Muscle layer of duodenum (tissue), 2 donors: ENCODE measurements at regions not wholly inside any gene's neighbourhood (a gene's known extent, or its start where the extent isn't known, plus 50 kb on each side); places are given as distances from the start of the nearest gene placed in this dataset.
"Not testable (repeated sequence)": the region's sequence is repeated elsewhere in the genome, so short reads cannot be mapped to it uniquely, and the experiment has no call there.

Experiments used
- H3K27ac ChIP-seq: one replicate; pipeline ENCODE4 v1.7.0; 2013; ENCODE audit warnings: mild to moderate bottlenecking, low read length
- H3K27me3 ChIP-seq: one replicate; pipeline ENCODE4 v1.7.0; 2013; ENCODE audit warnings: low read depth, mild to moderate bottlenecking, control low read depth, low read length
- H3K36me3 ChIP-seq, 2 donors: one replicate each; pipeline ENCODE4 v1.7.0; 2013; ENCODE audit warnings: low read length in 2 of 2, control low read depth in 1 of 2, mild to moderate bottlenecking in 1 of 2; ENCODE audit not compliant: insufficient read depth in 2 of 2, control insufficient read depth in 1 of 2
- H3K4me1 ChIP-seq, 2 donors: one replicate each; pipeline ENCODE4 v1.7.0; 2013; ENCODE audit warnings: low read length in 2 of 2, mild to moderate bottlenecking in 2 of 2, control low read depth in 1 of 2, moderate library complexity in 1 of 2; ENCODE audit not compliant: insufficient read depth in 2 of 2, control insufficient read depth in 1 of 2
- H3K4me3 ChIP-seq, 2 donors: one replicate each; pipeline ENCODE4 v1.7.0; 2013; ENCODE audit warnings: low read length in 2 of 2, low read depth in 1 of 2, mild to moderate bottlenecking in 1 of 2
- H3K9me3 ChIP-seq, 2 donors: one replicate each; pipeline ENCODE4 v1.7.0; 2013; ENCODE audit warnings: low read length in 2 of 2, control low read depth in 1 of 2, mild to moderate bottlenecking in 1 of 2; ENCODE audit not compliant: control insufficient read depth in 1 of 2
- donor health status: healthy.

GRCh38 chr5:20784755-20785154 lies 796.8 kb upstream of the CDH18 start:
- not testable (repeated sequence) for H3K4me1 ChIP-seq, H3K4me3 ChIP-seq, H3K36me3 ChIP-seq, H3K27ac ChIP-seq, H3K9me3 ChIP-seq, H3K27me3 ChIP-seq

GRCh38 chr5:20783484-20783883 lies 795.5 kb upstream of the CDH18 start:
- H3K27ac ChIP-seq, H3K4me3 ChIP-seq, H3K27me3 ChIP-seq: not testable (repeated sequence)

GRCh38 chr5:20771338-20771737 lies 783.3 kb upstream of the CDH18 start:
- H3K27me3 ChIP-seq, H3K4me1 ChIP-seq, H3K9me3 ChIP-seq, H3K36me3 ChIP-seq, H3K27ac ChIP-seq, H3K4me3 ChIP-seq: not testable (repeated sequence)

More at GRCh38 chr5:20783484-20783883, 795.5 kb upstream of the CDH18 start:
- not testable (repeated sequence) for H3K36me3 ChIP-seq, H3K9me3 ChIP-seq, H3K4me1 ChIP-seq

GRCh38 chr5:20765074-20765473 lies 777.1 kb upstream of the CDH18 start:
- not testable (repeated sequence) for H3K36me3 ChIP-seq, H3K27ac ChIP-seq, H3K27me3 ChIP-seq

GRCh38 chr5:20759459-20759858 lies 771.5 kb upstream of the CDH18 start:
- H3K9me3 ChIP-seq, H3K27me3 ChIP-seq, H3K27ac ChIP-seq, H3K36me3 ChIP-seq, H3K4me3 ChIP-seq, H3K4me1 ChIP-seq: not testable (repeated sequence)

More at GRCh38 chr5:20765074-20765473, 777.1 kb upstream of the CDH18 start:
- H3K9me3 ChIP-seq, H3K4me1 ChIP-seq, H3K4me3 ChIP-seq: not testable (repeated sequence)

GRCh38 chr5:20752179-20752578 lies 764.2 kb upstream of the CDH18 start:
- not testable (repeated sequence) for H3K27me3 ChIP-seq, H3K4me1 ChIP-seq

GRCh38 chr5:20735715-20736114 lies 747.7 kb upstream of the CDH18 start:
- H3K27ac ChIP-seq, H3K36me3 ChIP-seq, H3K4me1 ChIP-seq, H3K27me3 ChIP-seq, H3K9me3 ChIP-seq, H3K4me3 ChIP-seq: not testable (repeated sequence)

More at GRCh38 chr5:20752179-20752578, 764.2 kb upstream of the CDH18 start:
- H3K4me3 ChIP-seq, H3K9me3 ChIP-seq, H3K36me3 ChIP-seq, H3K27ac ChIP-seq: not testable (repeated sequence)

- not testable (repeated sequence) for H3K4me1 ChIP-seq, H3K4me3 ChIP-seq, H3K27me3 ChIP-seq
These were observed 744.2 kb upstream of the CDH18 start for GRCh38 chr5:20732223-20732622.

GRCh38 chr5:20721286-20721685 lies 733.3 kb upstream of the CDH18 start:
- H3K27me3 ChIP-seq, H3K36me3 ChIP-seq, H3K9me3 ChIP-seq, H3K4me1 ChIP-seq, H3K27ac ChIP-seq, H3K4me3 ChIP-seq: not testable (repeated sequence)

More at GRCh38 chr5:20732223-20732622, 744.2 kb upstream of the CDH18 start:
- not testable (repeated sequence) for H3K27ac ChIP-seq, H3K36me3 ChIP-seq, H3K9me3 ChIP-seq

GRCh38 chr5:20711520-20712155 lies 723.6 kb upstream of the CDH18 start:
- not testable (repeated sequence) for H3K27ac ChIP-seq, H3K4me1 ChIP-seq, H3K9me3 ChIP-seq, H3K36me3 ChIP-seq, H3K4me3 ChIP-seq, H3K27me3 ChIP-seq

GRCh38 chr5:20707634-20708033 lies 719.6 kb upstream of the CDH18 start:
- not testable (repeated sequence) for H3K9me3 ChIP-seq, H3K4me3 ChIP-seq, H3K36me3 ChIP-seq, H3K27me3 ChIP-seq, H3K27ac ChIP-seq, H3K4me1 ChIP-seq

GRCh38 chr5:20694121-20694520 lies 706.1 kb upstream of the CDH18 start:
- Histone ChIP-seq H3K27ac (no peak overlapping the region), H3K4me3 (no peak overlapping the region), H3K27me3 (no peaks in the 10 kb centered on the region), H3K9me3 (peaks cover 0 to 4% of the 10 kb centered on the region in 2 donors), H3K4me1 (no peaks in the 10 kb centered on the region), H3K36me3 (no peaks in the 10 kb centered on the region)
